ENCODE measurements at regions not wholly inside any gene's neighbourhood (a gene's known extent, or its start where the extent isn't known, plus 50 kb on each side); places are given as distances from the start of the nearest gene placed in this dataset.

GRCh38 chr5:5983261-5983980, 394.9 kb downstream of the MED10 start:
- no peak for DNase-seq

DNA sequence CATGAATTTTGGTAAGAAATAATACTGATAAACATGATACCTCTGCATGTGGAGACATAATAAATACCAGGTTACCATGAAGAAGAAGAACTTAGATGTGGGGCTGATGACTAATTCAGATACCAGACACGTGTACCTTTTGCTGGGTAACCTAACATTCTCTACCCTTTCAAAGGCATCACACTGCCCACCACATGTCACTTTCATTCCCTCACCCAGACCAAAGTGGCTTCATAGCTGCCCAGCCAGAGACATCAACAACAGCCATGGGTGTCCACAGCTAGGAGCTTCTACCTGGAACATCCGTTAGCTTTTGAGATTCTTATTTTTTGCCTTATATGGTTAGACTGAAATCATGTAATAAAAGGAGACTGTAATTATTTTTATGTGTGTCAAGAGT, 396.8 kb downstream of the MED10 start:
- DNase-seq = no peak

- no peak for DNase-seq
Observed at GRCh38 chr5:5980538-5980895, 397.8 kb downstream of the MED10 start.

- no peak for DNase-seq
Observed at GRCh38 chr5:5979761-5980537, 398.4 kb downstream of the MED10 start.

DNA sequence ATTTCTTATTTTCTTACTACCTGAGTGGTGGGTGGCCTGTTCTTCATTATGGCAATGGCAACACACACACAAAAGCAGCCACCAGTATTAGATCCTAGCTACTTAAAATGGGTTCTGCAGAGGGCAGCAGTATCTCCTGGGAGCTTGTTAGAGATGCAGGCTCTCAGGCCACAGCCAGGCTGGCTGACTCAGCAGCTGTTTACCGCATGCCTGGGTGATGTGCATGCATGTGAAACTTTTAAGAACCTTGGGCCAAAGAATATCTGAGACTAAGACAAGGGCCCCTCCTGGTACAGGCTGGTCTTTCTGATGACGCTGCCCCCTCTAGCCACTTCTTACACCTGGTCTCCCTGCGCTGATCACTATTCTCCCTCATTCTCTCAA, 399.0 kb downstream of the MED10 start:
- DNase-seq = no peak

- no peak for DNase-seq
Observed at GRCh38 chr5:5978501-5979376, 399.6 kb downstream of the MED10 start.

- no peak for DNase-seq
Observed at GRCh38 chr5:5971203-5971602, 407.1 kb downstream of the MED10 start.

- DNase-seq = no peak
Observed at GRCh38 chr5:5969942-5970483, 408.3 kb downstream of the MED10 start.

- no peak for DNase-seq
Observed at GRCh38 chr5:5968981-5969380, 409.4 kb downstream of the MED10 start.

DNA sequence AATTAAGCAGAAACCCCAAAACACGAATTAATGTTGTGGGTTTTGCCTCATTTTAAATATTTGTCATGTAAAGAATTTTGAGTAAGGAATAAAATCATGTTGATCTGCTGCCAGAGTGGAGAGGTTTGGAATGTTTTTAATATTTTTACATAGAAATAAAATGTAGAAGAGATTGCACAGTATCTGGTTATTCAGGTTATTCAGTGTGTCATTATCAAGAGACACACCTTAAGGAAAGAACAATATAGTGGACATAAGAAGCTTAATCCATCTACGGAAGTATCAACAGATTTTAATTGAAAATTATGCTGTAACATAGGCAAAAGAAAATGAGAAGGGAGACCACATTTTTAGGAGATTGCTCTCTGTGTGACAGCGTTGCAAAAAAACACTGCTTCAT, 410.4 kb downstream of the MED10 start:
- no peak for DNase-seq

DNA sequence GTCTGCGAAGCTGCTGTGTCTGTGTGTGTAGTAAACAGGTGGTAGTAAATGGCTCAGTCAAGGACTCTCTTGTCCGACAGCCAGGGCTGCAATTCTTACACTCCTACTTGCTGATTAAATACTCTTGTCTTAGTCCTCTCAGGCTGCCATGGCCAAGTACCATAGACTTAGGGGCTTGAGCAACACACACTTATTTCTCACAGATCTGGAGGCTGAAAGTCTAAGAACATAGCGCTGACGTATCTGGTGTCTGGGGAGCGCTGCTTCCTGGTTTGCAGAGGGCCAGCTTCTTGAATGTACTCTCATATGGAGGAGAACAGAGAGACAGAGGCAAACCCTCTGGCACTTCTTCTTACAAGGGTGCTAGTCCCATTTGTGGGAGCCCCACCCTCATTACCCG, 411.0 kb downstream of the MED10 start:
- DNase-seq = no peak

DNA sequence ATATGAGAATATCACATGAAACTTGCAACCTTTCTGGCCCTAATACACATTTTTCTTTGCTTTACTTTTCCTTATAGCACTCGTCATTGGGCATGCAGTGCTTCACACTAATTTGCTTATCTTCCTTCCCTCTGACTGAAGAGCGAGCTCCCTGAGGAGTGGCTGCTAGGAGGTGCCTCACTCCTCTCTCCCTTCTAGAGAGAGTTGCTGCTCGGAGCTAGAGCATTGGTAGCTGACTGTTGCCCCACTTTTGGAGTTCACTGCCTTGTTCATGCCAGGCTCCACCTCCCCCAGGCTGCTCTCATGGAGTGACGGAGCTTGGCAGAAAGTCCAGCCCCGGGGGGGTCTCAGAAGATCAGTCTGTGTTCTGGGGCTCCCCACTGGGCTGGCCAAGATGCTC, 413.2 kb downstream of the MED10 start:
- no peak for DNase-seq

DNA sequence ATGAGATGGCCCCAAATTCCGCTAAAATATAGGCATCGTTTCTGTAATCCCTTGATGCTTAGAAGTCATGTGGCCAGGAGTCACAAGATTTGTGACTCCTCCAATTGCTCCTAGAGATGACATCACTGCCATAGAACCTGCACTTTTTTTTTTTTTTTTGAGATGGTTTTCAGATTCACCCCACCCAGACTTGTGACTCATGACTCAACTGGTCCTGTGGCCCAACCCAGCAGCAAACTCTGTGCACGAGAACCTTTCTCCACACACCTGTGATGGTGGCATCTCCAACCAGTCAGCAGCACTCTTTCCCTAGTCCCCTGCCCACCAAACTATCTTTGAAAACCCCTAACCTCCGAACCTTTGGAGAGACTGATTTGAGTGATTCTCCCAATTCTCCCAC, 414.0 kb downstream of the MED10 start:
- no peak for DNase-seq

GRCh38 chr5:5957737-5958136, 420.6 kb downstream of the MED10 start:
- no peak for DNase-seq

GRCh38 chr5:5954275-5954598, 424.1 kb downstream of the MED10 start:
- no peak for DNase-seq

DNA sequence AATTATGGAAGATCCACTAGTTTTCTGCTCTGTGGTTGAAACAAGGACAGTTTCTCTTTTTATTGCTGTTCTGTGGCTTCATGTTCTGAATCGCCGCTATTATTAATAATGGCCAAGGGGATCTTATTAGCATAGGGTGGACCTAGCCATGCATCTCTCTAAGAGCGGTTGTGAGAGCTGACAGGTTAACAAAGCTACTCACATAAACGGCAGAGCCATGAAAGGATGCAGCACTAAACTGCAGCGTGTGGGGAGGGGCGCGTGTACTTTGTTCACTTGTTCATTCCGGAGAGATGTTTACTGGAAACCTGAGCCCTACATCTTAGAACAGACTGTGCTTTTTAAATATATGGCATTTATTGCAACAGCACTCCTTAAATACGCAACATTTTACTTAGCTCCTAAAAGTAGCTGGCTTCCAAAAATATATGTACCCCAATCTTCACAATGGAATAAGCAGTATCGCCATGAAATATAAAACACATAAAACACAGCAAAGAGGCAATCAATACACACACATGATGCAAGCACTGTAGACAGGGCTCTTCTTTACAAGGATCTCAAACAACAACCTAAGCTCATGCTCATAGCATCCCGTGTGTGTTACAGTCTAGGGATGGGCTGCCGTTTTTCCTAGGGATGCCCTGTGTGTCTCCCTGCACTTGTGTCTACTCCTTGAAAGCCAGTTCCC, 424.6 kb downstream of the MED10 start:
- no peak for DNase-seq

DNA sequence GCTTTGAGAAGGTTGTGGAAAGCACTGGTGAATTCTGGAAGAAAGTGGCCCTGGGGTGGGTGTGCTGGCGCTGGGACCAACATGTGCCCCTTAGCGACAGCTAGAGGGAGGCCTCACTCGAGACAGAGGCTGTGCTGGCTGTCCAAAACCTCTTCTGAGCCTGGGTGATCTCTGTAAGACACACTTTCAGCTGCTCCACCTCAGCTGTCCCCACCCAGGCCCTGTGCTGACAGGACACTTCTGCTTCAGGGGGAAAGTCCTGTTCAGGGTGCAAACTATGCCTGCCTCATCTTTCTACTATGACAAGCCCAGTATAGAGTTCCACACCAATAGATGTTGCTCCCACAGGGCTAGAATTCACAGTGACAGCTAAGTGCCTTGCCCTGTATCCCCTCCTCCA, 426.4 kb downstream of the MED10 start:
- DNase-seq = no peak

GRCh38 chr5:5950658-5951057, 427.7 kb downstream of the MED10 start:
- DNase-seq = no peak

- DNase-seq = no peak
Observed at GRCh38 chr5:5941486-5941885, 436.9 kb downstream of the MED10 start.

- DNase-seq = no peak
Observed at GRCh38 chr5:5939759-5940370, 438.5 kb downstream of the MED10 start.

DNA sequence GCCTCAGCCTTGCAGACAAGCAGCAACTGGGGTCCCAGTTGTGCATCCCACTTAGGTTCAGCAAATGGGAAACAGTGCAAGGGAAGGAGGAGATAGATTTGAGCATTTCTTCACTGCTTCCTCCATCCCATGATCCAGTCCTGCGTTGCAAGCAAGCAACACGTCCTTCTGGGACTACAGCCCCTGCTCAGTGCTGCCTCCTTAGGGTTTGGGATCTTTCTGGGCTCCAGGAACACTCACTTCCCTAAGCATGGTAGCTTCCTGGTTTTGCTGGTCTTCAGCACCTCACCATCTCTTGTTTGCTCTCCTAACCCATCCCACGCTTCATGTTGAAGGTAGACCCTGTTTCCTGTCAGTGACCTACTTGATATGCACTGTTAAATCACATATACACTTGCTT, 444.7 kb downstream of the MED10 start:
- no peak for DNase-seq

GRCh38 chr5:5932824-5933223, 445.5 kb downstream of the MED10 start:
- no peak for DNase-seq

GRCh38 chr5:5930561-5930960, 447.8 kb downstream of the MED10 start:
- DNase-seq = no peak
